ENCODE measurements at regions not wholly inside any gene's neighbourhood (a gene's known extent, or its start where the extent isn't known, plus 50 kb on each side); places are given as distances from the start of the nearest gene placed in this dataset.
A peak's percentile ranks its signal among the peaks of the same experiment; 100 is the strongest.

DNA sequence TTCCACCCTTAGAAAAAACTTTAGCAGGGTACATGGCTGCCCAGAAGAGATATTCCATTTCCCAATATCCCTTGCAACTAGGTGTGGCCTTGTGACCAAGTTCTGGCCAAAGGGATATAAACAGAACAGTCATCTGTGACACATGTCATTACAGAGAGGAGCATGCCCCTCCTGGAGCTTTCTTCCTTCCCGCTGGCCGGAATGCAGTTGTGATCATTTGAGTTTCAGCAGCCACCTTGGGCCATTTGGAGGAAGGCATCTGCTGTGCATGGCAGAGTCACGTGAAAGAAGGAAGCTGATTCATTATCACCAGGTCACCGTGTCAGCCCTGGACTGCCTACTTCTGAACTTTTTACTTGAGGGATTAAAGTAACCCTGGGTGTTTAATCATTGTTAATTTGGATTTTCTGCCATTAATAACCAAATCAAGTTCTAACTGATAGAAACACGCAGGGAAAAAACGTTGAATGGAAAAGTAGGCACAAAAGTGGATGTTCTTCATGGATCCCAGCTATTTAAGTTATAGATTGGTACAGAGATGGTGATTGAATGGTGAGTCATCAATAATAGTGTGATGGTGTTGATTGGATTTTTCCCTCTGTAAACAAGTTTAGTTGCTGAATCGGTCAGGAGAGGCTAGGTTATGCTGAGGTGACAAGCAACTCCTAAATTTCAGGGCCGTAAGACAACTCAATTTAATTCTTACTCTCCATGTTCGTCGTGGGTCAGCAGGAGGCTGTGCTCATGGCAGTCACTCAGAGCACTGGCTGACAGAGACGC is 80.7 kb upstream of the CCDC167 start:
- no peak for DNase-seq (ENCODE audit: low spot score)
- Mint-ChIP-seq H3K4me1 (ENCODE audit: low read depth) (no peaks in the 10 kb centered on the region), H3K9me3 (no peaks in the 10 kb centered on the region), H3K27ac (no peak overlapping the region), H3K36me3 (ENCODE audit: low read depth) (no peaks in the 10 kb centered on the region), H3K4me3 (no peak overlapping the region), H3K27me3 (ENCODE audit: insufficient read depth) (no peaks in the 10 kb centered on the region)
- intact Hi-C loops (cut with micrococcal nuclease) = no loop called here

DNA sequence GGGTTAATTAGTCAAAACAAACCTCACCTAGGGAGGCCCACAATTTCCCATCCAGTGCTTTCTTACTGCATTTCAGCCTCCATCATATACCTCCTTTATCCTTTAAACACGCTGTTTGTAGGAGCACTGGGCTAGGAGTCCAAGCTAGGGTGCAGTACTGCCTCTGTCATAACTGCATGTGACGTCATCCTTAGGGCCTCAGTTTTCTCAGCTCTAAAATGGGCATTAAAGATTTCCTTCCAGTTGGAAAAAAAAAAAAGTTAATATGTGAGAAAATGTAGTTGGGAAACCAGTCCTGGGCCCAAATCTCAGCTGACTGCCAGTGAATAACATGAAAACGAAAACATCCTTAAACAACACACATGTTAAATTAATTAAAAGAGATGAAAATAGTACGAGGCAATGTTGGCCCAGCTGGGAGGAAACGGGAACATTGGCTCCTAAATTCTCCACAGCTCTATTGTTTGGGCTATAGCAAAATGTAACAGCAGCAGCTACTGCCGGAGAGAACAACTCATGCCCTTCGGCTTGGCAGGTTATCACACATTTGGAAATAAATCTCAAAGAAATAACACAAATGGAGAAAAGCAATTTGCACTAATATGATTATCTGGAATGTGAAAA is 79.9 kb upstream of the CCDC167 start:
- Mint-ChIP-seq H3K27ac (no peak overlapping the region), H3K9me3 (no peaks in the 10 kb centered on the region), H3K27me3 (ENCODE audit: insufficient read depth) (no peaks in the 10 kb centered on the region), H3K36me3 (ENCODE audit: low read depth) (no peaks in the 10 kb centered on the region), H3K4me1 (ENCODE audit: low read depth) (no peaks in the 10 kb centered on the region), H3K4me3 (no peak overlapping the region)
- DNase-seq (ENCODE audit: low spot score) = no peak
- intact Hi-C loops (cut with micrococcal nuclease) = no loop called here

DNA sequence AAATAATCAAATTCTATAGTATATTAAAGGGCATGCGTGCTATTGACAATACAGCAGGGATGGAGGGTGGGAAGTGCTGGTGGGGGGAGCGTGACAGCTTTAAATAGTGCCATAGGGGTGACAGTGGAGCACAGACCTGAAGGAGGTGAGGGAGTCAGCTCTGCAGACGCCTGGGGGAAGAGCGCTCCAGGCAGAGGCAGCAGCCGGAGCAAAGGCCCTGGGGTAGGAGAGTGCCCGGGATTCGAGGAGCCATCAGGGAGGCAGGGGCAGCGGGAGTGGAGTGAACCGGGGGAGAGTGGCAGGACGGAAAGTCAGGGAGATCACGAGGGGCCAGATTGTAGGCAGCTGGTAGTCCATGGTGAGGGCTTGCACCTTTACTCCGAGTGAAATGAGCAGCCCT is 78.4 kb upstream of the CCDC167 start:
- Mint-ChIP-seq H3K4me3 (no peak overlapping the region), H3K9me3 (no peaks in the 10 kb centered on the region), H3K4me1 (ENCODE audit: low read depth) (no peaks in the 10 kb centered on the region), H3K27me3 (ENCODE audit: insufficient read depth) (no peaks in the 10 kb centered on the region), H3K36me3 (ENCODE audit: low read depth) (no peaks in the 10 kb centered on the region), H3K27ac (no peak overlapping the region)
- intact Hi-C loops (cut with micrococcal nuclease) = no loop called here
- DNase-seq (ENCODE audit: low spot score) = no peak

DNA sequence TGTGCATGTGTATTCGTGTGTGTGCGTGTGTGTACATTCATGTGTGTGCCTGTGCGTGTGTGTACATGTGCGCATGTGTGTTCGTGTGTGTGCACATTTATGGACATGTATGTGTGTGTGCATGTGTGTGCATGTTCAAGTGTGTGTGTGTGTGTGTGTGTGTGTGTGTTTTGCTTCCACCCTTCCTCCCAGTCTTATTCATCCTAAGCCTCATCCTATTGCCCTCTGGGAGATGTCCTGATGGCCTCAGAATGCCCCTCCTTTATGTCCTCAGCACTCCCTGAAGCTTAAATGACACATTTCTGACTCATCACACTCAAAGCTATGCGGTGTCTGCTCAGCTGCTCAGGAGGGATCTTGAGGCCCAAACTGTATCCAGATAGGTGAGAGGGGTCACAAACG is 76.6 kb upstream of the CCDC167 start:
- no peak for DNase-seq (ENCODE audit: low spot score)
- Mint-ChIP-seq H3K27me3 (ENCODE audit: insufficient read depth) (no peaks in the 10 kb centered on the region), H3K9me3 (no peaks in the 10 kb centered on the region), H3K4me3 (no peak overlapping the region), H3K36me3 (ENCODE audit: low read depth) (no peaks in the 10 kb centered on the region), H3K4me1 (ENCODE audit: low read depth) (no peaks in the 10 kb centered on the region), H3K27ac (no peak overlapping the region)
- intact Hi-C loops (cut with micrococcal nuclease) = no loop called here

DNA sequence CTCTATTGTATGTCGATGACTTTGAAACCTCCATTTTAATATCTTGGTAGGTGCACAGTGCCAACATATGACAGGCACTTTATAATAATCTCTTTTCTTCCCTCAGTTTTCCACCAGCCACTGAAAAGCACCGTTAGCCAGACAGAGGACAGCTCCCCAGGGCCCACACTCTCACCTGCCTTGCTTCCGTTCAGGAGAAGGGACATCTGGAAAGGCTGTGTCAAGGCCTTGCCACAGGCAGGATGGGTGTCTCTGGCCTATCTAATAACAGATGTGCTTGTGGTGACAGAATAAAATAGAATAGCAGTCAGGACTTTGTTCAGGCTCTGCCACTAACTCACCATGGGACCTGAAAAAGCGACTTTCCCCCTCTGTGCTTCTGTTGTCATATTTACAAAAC is 75.5 kb upstream of the CCDC167 start:
- Mint-ChIP-seq H3K36me3 (ENCODE audit: low read depth) (no peaks in the 10 kb centered on the region), H3K9me3 (no peaks in the 10 kb centered on the region), H3K27ac (no peak overlapping the region), H3K4me1 (ENCODE audit: low read depth) (no peaks in the 10 kb centered on the region), H3K4me3 (no peak overlapping the region), H3K27me3 (ENCODE audit: insufficient read depth) (peaks cover 2% of the 10 kb centered on the region)
- no peak for DNase-seq (ENCODE audit: low spot score)
- intact Hi-C loops (cut with micrococcal nuclease) = no loop called here

DNA sequence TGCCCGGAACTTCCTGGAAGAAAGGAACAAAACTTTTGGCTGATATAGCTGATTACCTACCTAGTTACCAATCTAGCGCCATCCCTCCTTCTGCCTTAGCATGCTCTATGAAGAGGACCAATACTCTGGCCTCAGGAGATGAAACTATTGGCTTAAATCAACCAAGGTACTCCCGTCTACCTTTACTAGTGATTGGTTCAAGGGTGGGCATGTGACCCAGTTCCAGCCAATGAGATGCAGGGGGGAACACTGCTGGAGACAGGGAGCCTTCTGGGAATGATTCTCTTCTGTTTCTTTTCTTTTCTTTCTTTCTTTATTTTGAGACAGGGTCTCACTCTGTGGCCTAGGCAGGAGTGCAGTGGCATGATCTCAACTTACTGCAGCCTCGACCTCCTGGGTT is 72.6 kb upstream of the CCDC167 start:
- no peak for DNase-seq (ENCODE audit: low spot score)
- Mint-ChIP-seq H3K9me3 (no peaks in the 10 kb centered on the region), H3K27me3 (ENCODE audit: insufficient read depth) (peaks cover 2% of the 10 kb centered on the region), H3K36me3 (ENCODE audit: low read depth) (no peaks in the 10 kb centered on the region), H3K4me1 (ENCODE audit: low read depth) (no peaks in the 10 kb centered on the region), H3K27ac (no peak overlapping the region), H3K4me3 (no peak overlapping the region)
- intact Hi-C loops (cut with micrococcal nuclease) = no loop called here

DNA sequence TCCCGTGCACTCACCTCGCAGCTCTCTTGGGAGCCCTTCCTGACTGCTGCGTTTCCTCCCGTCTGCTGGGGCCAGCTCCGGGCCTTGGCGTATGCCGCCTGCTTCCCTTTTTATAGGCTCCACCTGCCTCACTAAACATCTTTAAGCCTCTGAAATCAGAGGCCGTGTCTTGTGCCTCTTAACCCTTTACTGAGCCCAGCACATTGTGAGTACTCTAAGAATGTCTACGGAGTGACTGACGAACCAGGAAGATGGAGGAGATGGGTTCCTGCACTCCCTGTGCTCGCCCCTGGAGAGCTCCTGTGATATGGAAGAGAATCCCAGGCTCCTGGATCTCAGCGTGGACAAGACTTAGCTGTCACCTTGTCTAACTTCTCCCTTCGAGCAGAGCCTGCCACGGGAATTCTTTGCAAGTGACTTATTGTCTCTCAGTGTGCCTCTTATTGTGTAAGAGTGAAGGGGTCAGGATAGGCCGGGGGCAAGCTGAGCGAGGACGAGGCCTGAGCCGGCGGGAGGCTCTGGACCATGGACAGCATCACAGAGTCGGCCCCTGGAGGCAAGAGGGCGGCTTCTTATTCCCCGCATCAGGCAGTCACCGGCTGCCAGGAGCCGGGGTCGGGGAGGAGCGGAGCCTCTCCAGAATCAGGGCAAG is 70.9 kb upstream of the CCDC167 start:
- no peaks in the 10 kb centered on the region for H3K9me3 Mint-ChIP-seq
- intact Hi-C loops (cut with micrococcal nuclease) = no loop called here
- H3K4me3 Mint-ChIP-seq = no peak overlapping the region
- no peak overlapping the region for H3K27ac Mint-ChIP-seq
- H3K36me3 Mint-ChIP-seq (ENCODE audit: low read depth) = no peaks in the 10 kb centered on the region
- no peak for DNase-seq (ENCODE audit: low spot score)
- H3K4me1 Mint-ChIP-seq (ENCODE audit: low read depth) = no peaks in the 10 kb centered on the region
- H3K27me3 Mint-ChIP-seq (ENCODE audit: insufficient read depth) = peaks cover 6% of the 10 kb centered on the region

DNA sequence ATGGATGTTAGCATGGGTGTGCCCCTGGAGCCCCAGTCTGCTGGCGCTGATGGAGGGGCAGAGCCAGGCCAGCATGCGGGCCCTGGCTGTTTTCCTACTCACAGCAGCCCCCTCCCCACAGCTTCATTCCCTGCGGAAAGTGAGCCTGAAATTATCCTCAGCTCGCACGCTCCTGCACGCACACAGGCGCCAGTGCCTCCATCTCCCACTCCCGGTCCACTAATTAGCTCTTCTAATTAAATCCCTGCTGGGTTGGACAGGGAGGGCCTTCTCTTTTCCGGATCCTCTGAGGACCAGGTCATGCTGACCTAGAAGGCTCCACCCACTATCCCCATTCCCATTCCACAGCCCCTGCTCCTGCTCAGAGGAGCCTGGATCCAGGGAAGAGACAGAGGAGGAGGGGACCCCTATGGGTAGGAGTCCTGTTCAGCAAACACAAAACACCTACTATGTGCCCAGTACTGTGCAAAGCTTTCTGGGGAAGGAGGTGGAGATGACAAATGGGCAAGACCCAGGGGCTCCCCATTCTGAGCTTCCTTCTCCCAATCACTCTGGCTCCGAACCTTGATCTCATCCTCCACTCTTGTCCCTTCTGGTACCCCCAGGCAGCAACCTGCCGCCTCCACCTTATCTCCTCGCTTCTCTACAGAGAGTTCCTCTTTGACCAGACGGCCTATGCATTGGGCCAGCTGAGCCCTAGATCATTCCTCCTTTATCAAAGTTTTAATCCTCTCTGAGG is 70.2 kb upstream of the CCDC167 start:
- no peaks in the 10 kb centered on the region for H3K9me3 Mint-ChIP-seq
- no peaks in the 10 kb centered on the region for H3K4me1 Mint-ChIP-seq (ENCODE audit: low read depth)
- H3K36me3 Mint-ChIP-seq (ENCODE audit: low read depth) = no peaks in the 10 kb centered on the region
- H3K4me3 Mint-ChIP-seq = no peak overlapping the region
- no peak for DNase-seq (ENCODE audit: low spot score)
- H3K27me3 Mint-ChIP-seq (ENCODE audit: insufficient read depth) = peaks cover 10% of the 10 kb centered on the region
- no peak overlapping the region for H3K27ac Mint-ChIP-seq
- intact Hi-C loops (cut with micrococcal nuclease) = no loop called here

DNA sequence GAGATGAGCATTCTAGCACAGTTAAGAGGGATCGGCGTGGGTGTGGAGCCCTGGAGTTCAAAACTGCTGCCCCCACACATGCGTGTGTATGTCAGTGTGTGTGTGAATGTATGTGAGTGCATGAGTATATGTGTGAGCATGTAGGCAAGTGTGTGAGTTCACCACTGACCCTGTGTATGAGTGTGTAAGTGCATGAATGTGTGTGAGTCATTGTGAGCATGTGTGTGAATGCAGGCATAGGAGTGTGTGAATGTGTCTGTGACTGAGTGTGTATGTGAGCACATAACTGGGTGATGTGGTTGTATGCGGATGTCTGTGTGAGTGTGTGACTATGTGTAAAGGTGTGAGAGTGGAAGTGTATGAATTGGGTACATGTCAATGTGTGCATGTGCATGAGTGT is 69.6 kb upstream of the CCDC167 start:
- H3K4me1 Mint-ChIP-seq (ENCODE audit: low read depth) = no peaks in the 10 kb centered on the region
- intact Hi-C loops (cut with micrococcal nuclease) = no loop called here
- DNase-seq (ENCODE audit: low spot score) = no peak
- H3K27ac Mint-ChIP-seq = no peak overlapping the region
- H3K4me3 Mint-ChIP-seq = no peak overlapping the region
- H3K27me3 Mint-ChIP-seq (ENCODE audit: insufficient read depth) = peaks cover 14% of the 10 kb centered on the region
- H3K36me3 Mint-ChIP-seq (ENCODE audit: low read depth) = no peaks in the 10 kb centered on the region
- no peaks in the 10 kb centered on the region for H3K9me3 Mint-ChIP-seq

DNA sequence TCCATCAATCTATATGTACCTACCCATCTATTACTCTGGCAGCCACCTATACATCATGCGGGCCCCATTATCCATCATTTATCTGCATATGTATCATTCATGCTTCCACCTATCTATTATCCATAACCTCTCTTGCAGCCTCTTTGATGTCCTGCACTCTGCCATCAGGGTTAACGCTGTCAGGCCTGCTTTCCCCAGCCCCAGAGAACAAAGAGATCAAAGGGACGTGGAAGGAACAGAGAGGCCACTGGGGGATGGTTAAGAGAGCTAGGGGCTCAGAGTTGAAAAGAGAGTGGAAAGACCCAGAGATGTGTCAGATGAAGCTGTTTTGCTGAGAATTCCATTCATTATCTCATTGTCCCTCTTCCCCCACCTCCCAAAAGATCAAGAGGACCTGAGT is 67.3 kb upstream of the CCDC167 start:
- intact Hi-C loops (cut with micrococcal nuclease) = loop anchor here (1.0 to 2.0 kb wide), 7 partner anchors 14 to 242 kb away; no protein-coding TSS in a partner anchor
- no peaks in the 10 kb centered on the region for H3K4me1 Mint-ChIP-seq (ENCODE audit: low read depth)
- no peak overlapping the region for H3K27ac Mint-ChIP-seq

DNA sequence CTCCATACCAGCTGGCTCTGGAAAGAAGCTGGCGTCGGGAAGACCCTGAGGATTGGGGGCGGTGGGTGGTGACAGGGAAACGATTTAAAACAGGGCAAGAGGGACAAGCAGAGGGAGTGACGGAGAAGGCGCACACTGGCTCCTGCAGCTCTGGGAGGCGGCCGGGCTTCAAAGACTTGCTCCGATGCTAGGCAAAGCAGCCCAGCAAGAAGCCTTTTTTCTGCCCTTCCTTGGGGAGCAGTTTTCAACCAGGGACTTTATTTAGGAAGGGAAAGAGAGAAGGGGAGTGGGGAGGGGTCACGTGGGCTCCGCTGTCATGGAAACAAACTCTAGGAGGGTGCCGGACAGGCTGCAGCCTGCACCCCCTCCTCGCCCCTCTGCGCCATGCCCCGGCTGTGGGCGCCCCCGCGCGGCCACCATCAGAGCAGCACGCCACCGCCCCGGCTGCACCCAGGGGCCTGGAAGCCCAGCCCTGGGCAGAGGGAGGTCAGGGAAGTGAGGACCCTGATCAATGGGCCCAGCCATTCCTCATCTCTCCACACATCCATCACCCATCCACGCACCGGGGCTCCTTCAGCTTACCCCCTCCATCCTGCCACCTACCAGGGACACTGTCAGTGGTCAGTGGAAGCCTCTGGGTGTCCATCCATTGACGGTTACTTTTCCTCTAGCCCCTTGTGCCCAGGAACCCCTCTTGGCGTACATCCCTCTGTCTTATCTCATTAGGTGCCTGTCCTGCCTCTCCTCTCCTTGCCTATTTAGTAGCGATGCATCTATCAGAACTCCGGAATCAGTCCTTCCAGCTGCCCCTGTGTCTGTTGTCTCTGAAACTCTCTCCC is 66.6 kb upstream of the CCDC167 start:
- H3K4me1 Mint-ChIP-seq (ENCODE audit: low read depth) = no peaks in the 10 kb centered on the region
- H3K36me3 Mint-ChIP-seq (ENCODE audit: low read depth) = no peaks in the 10 kb centered on the region
- DNase-seq (ENCODE audit: low spot score) = peak; percentile 68
- peak overlapping the region; percentile 24 for H3K4me3 Mint-ChIP-seq
- no peak overlapping the region for H3K27ac Mint-ChIP-seq
- intact Hi-C loops (cut with micrococcal nuclease) = loop anchor here (1.0 to 2.0 kb wide), 7 partner anchors 14 to 241 kb away; no protein-coding TSS in a partner anchor
- H3K27me3 Mint-ChIP-seq (ENCODE audit: insufficient read depth) = peaks cover 21% of the 10 kb centered on the region
- no peaks in the 10 kb centered on the region for H3K9me3 Mint-ChIP-seq

More for the DNA sequence above, 67.3 kb upstream of the CCDC167 start:
- Mint-ChIP-seq H3K36me3 (ENCODE audit: low read depth) (no peaks in the 10 kb centered on the region), H3K9me3 (no peaks in the 10 kb centered on the region), H3K4me3 (no peak overlapping the region), H3K27me3 (ENCODE audit: insufficient read depth) (peaks cover 21% of the 10 kb centered on the region)
- no peak for DNase-seq (ENCODE audit: low spot score)

All from activated T-helper 1 cell treated with anti-CD3 and anti-CD28 coated beads, Interleukin-12 subunit alpha, Interleukin-12 subunit beta, Interleukin-2, Interleukin-4 antibody, amounts not matched to agents 30 ng/mL and 10 ng/mL and 1 ng/mL, durations not matched to agents 14 hours and 24 hours and 36 hours (primary cell).